GM19240 (cell line): ENCODE measurements at regions not wholly inside any gene's neighbourhood (a gene's known extent, or its start where the extent isn't known, plus 50 kb on each side); places are given as distances from the start of the nearest gene placed in this dataset.
"Not testable (repeated sequence)": the region's sequence is repeated elsewhere in the genome, so short reads cannot be mapped to it uniquely, and the experiment has no call there.

Experiments
- DNase-seq: peaks from one replicate; pipeline ENCODE4 v3.0.0; 2011; ENCODE audit warnings: low spot score; ENCODE audit not compliant: insufficient read length

GRCh38 chr4:1589098-1589497 lies 95.0 kb downstream of the FAM53A start:
- no peak for DNase-seq

GRCh38 chr4:1588306-1588705 lies 95.8 kb downstream of the FAM53A start:
- DNase-seq: no peak

- no peak for DNase-seq
Measured at GRCh38 chr4:1584498-1584897, 99.6 kb downstream of the FAM53A start.

GRCh38 chr4:1583859-1584258 lies 100.3 kb downstream of the FAM53A start:
- DNase-seq: no peak

- DNase-seq: no peak
Measured at GRCh38 chr4:1583051-1583785, 100.9 kb downstream of the FAM53A start.

GRCh38 chr4:1582227-1582626 lies 101.9 kb downstream of the FAM53A start:
- DNase-seq: no peak

GRCh38 chr4:1581164-1581894 lies 102.8 kb downstream of the FAM53A start:
- DNase-seq: peak; percentile 75

- not testable (repeated sequence) for DNase-seq
Measured at GRCh38 chr4:1580692-1581012, 103.5 kb downstream of the FAM53A start.

GRCh38 chr4:1579901-1580691 lies 104.0 kb downstream of the FAM53A start:
- DNase-seq: peak; percentile 60

- DNase-seq: peak; percentile 51
Measured at GRCh38 chr4:1579001-1579900, 104.9 kb downstream of the FAM53A start.

- DNase-seq: no peak
Measured at GRCh38 chr4:1578251-1578773, 105.8 kb downstream of the FAM53A start.

- no peak for DNase-seq
Measured at GRCh38 chr4:1577822-1578217, 106.3 kb downstream of the FAM53A start.

- no peak for DNase-seq
Measured at GRCh38 chr4:1576961-1577821, 106.9 kb downstream of the FAM53A start.

- no peak for DNase-seq
Measured at GRCh38 chr4:1576304-1576960, 107.7 kb downstream of the FAM53A start.

- DNase-seq: no peak
Measured at GRCh38 chr4:1575418-1576303, 108.5 kb downstream of the FAM53A start.

- no peak for DNase-seq
Measured at GRCh38 chr4:1574601-1575417, 109.3 kb downstream of the FAM53A start.

GRCh38 chr4:1573830-1574459 lies 110.2 kb downstream of the FAM53A start:
- DNase-seq: no peak
